ENCODE measurements at regions not wholly inside any gene's neighbourhood (a gene's known extent, or its start where the extent isn't known, plus 50 kb on each side); places are given as distances from the start of the nearest gene placed in this dataset.
A peak's percentile ranks its signal among the peaks of the same experiment; 100 is the strongest.

DNA sequence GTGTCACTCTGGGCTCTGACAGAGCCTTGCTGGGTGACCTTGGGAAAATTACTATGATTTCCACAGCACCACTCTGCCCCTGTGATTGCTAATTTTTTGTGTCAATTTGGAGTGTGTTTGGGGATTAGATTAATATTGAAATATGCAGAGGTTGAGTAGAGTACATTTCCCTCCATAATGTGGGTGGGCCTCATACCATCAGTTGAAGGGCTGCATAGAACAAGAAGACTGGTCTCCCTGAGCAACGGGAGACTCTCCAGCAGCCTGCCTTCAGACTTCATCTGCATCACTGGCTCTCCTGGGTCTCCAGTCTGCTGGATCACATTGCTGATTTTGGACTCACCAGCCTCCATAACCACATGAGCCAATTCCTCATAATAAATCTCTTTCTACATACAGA, 313.7 kb downstream of the TNS1 start:
- no peak for DNase-seq (ENCODE audit: low spot score)

DNA sequence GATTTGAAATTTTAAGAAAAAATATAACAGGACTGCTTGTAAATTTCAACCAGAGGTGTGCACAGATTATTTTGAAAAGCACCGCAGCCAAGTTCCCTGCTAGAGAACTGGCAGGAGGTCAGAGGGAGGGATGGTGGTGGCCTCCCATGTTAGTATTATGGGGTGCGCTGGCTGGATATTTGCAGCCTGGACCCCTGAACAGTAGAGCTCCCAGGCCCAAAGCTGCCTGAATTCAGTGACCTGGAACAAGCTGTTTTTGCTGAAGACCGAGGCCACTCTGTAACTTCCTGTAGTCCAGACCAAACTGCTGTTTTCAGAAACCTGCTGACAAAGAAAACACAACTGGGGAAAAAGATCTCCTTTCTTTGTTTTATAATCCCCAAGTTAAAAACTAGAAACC, 314.3 kb downstream of the TNS1 start:
- DNase-seq (ENCODE audit: low spot score), result no peak

DNA sequence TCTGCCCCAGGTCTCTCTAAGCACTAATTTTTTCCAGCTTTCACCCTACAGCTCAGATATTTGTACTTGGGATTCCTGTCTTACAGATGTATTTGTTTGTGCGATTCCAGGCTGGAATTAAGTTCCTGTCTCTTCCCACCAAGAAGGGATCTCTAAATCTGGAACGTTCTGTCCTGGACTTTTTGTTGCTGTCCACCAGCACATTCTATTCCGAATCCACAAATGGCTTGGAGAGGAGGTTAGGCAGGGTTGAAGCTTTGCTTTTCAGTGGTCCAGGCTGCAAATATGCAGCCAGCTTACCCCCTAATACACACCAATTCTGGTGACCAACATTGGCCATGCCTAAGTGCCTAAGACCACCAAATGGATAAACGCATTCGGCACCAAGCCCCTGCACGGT, 315.0 kb downstream of the TNS1 start:
- no peak for DNase-seq (ENCODE audit: low spot score)

DNA sequence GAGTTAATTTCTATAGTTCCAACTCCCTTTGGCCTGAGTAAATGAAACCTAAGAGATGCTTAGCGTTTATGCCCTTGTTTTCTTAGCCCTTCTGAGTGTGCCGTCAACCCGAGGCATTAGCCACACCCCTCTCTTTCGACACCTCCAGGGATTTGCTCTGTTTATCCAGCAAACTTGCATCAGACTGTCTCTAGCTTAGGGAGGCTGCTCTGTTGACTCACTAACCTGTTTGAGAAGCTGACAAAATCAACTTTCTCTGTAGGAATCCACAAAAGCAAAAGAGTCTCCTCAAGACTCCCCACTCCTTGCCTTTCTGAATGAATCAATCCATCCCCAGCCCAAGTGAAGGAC, 317.6 kb downstream of the TNS1 start:
- DNase-seq (ENCODE audit: low spot score), result peak; percentile 83

DNA sequence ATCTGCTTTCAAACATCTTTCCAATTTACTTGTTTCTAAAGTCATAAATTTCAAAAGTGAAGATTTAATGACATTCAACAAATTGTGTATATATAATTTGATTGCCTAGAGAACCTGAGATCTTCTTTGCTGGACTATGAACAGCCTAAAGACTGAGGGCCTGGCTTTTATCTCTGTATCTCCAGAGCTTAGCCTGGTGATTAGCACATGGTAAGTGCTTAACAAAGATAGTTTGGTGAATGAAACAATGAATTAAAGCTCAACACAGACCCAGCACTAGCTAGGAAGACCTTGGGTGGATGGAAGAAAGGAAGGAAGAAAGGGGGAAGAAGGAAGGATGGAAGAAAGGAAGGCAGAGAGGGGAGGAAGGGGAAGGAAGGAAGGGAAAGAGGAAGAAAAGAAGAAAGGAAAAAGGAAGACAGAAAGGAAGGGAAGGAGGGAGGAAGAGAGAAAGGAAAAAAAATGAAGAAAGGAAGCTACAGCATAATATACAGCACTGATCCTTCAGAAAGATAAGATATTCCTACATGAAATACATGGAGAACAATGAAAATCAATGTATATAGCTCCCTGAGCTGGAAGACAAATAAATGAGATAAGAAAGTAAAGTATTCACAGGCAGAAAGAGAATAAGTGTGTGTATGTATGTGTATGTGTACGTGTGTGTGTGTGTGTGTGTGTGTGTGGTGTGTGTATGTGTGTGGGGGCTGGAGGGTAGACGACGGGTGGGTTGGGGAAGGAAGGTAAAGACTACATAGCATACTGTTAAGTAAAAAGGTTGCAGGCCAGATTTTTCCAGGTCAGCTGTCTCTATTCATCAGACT, 318.2 kb downstream of the TNS1 start:
- no peak for DNase-seq (ENCODE audit: low spot score)

DNA sequence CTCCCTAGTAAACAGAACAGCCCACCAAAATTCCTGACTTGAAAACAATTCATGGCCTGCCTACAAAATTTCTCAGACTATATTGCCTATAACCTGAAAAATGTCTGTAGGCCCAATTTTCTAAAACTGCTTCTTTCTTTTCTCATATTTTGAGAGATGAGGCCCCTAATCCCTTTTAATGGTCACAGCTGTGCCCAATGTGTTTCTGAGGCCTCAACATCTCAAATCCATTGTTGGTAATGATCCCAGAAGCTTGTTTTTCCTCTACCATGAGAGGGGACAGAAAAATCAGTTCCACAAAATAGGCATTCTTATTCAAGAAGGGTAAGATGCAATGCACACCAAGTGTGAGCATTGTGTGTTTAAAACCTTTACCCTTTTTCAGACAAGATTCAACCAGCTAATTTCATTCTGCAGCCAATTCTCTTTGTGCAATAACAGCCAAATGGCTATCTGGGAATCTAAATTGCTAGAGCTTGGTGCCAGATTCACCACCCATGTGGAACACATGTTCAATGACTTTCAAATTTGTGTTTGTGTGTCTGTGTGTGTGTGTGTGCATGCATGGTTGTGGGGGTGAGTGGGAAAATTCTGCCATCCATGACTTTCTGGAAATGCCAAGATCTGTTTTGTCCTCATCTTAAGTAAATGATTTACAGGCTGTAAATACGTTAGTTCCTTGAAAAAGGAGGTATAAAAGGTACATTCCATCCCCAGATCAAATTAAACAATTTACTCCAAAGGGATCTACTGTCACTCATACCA, 319.5 kb downstream of the TNS1 start:
- DNase-seq (ENCODE audit: low spot score), result no peak

DNA sequence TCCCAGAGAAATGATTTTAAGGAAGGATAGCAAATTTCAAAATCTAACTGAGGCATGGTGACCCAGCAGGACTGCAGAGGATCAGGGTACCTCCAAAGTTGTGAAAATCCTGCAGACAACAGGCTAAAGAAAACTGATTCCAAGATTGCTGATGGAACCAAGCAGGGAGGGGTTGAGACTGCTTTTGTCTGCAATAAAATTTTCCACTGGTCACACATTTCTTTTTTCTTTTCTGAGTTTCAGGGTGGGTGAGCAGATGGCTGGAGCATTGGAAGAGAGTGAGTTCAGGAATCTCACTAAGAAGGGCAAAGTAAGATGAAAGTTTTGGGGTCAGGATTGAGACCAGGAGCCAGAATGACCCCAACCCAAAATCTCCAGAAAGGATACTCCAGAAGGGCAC, 321.0 kb downstream of the TNS1 start:
- DNase-seq (ENCODE audit: low spot score), result no peak

DNA sequence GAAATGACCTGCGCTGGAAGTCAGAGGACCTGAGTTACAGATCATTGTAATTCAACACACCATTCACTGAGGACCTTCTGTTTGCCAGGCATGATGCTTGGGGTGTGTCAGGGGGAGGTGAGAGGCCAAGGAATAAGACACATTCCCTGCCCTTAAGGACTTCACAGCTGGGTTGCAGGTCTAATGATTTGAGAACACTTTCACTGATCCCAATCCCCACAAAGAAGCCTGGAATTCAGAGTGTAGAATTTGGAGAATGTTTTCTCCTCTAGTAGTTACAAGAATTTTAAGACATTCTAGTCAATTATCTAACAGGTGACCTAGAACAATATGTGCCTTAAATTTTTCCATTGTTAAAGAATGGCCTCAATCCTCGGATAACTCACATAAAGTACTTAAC, 322.4 kb downstream of the TNS1 start:
- no peak for DNase-seq (ENCODE audit: low spot score)

DNA sequence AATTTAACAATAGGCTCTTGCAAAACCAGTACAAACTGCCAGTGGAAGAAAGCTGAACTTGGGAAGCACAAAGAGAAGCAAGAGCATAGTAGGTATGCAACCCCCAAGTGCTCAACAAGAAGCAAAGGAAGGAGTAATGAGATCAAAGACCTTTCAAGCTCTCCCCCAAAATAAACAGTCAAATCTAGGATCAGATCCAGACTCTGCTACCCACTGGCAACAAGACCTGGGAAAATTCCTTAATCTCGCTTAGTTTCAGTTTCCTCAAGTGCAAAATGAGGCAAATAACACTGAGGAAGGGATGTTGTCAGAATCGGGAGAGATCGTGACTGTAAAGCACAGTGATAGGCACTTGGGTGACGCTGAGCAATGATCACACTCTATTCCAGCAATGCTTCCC, 329.2 kb downstream of the TNS1 start:
- DNase-seq (ENCODE audit: low spot score), result no peak

DNA sequence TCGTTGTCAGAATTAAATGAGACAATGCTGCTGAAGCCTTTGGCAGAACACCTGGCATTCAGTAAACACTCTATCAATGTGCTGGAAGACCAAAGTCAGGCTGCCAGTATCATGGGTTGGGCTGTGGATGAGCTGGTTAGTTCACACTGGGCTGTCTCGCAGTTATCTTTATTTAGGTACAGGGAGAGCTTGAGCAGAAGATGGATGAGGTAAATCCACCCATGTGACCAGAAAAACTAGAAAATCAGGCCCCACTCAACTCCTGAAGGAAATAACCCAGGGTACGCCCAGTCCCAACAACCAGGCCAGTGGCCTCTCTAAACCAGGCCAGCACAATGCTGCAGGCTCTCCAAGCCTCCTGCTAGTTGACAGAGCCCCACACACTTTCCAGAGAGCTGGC, 330.3 kb downstream of the TNS1 start:
- no peak for DNase-seq (ENCODE audit: low spot score)

DNA sequence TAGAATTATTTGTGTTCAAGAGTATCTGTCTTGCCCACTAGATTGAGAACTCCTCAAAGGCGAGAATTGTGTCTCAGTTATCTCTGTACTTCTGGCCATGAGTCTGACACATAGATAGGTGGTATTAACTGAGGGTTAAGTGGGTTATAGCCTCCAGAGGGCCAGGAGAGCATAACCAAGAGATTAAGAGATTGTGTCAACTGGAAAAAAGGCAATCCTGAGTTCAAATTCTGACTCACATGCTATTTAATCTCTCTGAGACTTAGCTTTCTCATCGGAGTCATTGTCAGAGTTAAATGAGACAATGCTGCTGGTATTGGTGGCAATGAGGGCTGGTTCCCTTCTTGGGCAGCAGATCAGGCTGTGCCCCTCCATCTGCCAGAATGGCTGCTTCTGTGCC, 330.9 kb downstream of the TNS1 start:
- DNase-seq (ENCODE audit: low spot score), result no peak

DNA sequence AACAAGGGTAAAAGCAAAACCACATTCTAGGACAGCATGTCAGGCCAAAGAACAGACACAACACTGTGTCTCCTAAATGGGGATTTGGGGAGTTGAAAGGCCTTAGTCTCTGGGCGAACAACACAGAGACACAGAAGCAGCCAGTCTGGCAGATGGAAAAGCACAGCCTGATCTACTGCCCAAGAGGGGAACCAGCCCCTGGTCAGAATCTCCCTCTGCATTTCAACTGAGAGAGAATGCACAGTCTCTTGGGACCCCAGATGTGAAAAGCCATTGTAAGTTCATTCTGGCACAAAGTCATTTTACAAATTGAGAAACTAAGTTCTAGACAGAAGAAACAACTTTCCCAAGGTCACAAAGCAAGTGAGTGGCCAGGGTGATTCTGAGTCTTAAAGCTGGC, 331.7 kb downstream of the TNS1 start:
- no peak for DNase-seq (ENCODE audit: low spot score)

DNA sequence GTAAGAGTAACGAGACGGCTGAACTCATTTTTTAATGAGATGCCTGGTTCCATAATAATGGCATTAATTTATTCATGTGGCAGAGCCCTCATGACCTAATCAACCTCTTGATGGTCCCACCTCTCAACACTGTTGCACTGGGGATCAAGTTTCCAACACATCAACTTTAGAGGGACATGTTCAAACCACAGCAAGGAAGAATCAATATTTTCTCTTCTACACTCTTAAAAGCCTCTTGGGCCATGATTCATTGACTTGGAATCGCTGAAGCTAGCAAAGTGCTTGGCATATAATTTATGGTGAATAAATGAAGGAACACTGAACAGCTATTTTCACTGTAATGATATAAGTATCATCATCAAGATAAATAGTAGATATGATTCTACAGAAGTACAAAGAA, 333.0 kb downstream of the TNS1 start:
- DNase-seq (ENCODE audit: low spot score), result no peak

DNA sequence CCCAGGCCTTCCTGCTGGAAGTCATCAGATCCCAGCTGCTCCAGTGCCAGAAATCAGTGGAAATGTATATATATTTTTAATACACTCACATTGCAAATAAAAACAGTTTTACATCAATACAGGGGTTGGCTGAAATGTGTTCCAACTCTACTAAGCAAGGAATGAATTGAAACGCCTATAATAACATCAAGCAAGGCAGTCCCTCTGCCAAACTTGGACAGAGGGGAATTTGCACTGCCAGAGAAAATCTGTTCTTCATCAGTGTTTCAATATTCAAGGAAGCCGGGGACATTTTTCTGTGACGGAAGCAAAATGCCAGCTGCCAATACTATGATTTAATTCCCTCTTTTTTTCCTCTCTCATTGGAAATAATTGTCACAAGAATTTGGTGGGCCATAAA, 335.3 kb downstream of the TNS1 start:
- no peak for DNase-seq (ENCODE audit: low spot score)

DNA sequence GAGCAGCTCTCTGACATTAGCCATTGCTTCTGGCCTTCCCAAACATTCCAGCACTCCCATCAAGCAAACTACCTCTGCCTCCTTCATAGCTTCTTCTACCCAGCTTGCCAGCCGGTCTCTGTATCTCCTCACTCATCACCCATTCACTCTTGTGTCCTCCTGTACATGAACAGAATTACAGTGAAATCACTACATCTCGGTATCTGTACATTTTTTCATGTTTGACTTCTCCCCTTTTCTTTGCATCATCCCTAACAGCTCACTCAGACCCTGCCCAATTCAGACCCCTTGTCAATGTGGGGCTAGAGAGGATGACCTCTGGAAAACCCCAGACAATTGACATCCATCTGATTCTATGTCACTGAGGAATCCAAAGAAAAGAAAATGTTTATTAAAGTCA, 335.8 kb downstream of the TNS1 start:
- no peak for DNase-seq (ENCODE audit: low spot score)

DNA sequence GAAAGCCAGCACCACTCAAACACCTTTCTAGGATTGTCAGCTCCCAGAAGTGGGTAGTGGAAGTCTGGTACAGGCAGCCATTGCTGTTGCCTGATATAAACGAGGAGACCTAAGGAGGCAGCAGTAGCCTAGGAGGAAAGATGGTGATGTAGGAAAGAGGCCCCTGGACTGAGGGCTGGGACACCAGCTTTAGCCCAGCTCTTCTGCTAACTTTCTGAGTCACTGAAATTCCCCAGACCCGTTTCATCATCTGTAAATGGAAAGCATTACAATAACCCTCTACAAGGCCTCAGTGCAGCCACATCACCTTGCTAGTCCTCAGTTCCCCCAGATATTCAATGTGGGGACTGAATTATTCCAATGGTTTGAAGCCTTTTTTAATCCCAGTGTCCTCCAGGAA, 336.5 kb downstream of the TNS1 start:
- DNase-seq (ENCODE audit: low spot score), result no peak

DNA sequence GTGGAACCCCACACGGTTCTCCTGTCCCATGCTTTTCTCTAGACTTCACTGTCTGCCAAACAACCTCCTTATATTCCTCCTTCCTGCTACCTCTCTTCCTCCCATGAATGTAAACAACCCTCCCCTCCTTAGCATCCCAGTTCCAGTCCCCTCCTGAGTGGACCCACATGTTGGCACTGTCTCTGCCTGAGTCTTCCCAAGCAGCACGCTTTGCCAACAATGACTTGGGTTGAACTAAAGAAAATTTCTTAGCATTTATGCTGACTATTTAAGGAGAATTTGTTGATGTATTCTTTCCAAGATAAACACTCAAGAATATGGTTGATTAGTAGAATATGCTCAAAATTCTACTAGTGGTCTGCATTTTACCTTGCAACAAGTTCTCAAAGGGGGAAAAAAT, 338.0 kb downstream of the TNS1 start:
- no peak for DNase-seq (ENCODE audit: low spot score)

DNA sequence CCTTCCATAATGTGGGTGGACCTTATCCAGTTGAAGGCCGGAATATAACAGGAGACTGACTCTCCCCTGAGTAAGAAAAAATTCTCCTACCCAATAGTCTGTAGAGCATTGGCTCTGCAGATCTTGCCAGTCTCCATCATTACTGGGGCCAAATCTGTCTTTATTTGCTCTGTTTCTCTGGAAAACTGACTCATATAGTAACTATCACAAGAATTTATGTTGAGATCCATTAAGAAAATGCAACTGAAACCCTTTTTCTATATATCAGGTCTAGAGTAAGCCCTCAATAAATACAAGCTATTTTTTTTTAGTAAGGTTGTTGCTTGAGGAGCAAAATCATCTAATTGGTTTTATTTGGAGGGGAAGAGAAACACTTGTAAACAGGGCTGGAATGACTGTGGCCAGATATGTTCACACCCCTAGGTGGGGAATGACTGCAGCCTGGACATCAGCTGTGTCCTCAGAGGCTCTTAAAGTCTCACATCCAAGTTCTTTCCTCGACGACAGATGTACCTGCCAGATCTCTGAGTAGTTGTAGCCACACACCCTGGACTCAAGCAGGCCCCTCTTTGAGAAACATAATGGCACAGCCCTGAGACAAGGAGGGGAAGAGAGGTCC, 339.7 kb downstream of the TNS1 start:
- DNase-seq (ENCODE audit: low spot score), result no peak

DNA sequence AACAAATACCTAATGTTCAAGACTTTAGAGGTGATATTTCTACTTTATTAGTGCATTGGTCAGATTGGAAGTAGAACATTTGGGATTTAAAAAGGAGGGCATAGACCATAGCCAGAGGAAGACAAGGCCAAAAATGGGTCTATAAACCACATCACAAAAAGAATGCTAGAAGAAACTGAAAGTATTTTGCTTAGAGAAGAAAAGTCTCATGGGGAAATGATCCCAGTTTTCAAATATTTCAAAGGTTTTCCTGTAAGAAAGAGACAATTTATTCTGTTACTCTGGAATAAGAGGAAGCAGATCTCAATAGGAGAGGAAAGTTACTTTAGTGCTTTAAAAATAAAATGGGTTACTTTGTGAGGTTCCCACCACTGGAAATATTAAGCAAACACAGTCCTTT, 341.4 kb downstream of the TNS1 start:
- DNase-seq (ENCODE audit: low spot score), result no peak

DNA sequence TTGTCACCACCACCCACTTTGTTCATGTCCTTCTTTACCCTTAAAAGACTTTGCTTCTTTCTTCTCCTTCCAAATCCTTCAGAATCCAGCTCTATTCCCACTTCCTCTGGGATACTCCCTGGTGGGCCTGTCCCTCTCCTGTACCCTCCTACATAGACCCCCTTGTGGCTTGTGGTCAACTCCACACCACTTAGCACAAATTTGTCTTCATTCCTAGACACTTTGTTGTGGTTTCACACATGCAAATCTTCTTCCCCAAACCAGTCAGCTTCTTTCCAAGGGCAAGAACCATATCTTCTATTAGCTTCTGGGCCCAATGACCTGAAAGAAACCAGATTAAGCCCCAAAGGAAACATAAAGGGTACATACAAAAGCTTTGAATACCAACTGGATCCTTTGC, 342.4 kb downstream of the TNS1 start:
- DNase-seq (ENCODE audit: low spot score), result no peak

DNA sequence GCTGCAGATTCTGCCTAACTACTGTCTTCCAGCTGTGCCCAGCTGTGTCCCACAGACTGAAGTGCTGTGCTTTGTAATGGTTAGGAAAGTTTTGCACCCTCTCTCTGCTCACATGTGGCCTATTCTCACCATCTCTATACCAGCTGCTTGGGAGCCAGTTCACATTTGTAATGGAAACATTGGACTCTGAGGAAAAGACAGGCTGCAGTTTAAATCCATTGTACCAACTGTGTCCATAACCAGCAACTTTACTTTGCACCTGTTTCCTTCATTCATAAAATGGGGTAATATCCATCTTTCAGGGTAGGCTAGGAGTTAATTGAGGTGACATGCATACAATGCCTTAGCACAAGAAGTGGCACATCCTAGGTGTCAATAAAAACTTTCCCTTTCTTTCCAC, 344.0 kb downstream of the TNS1 start:
- no peak for DNase-seq (ENCODE audit: low spot score)

DNA sequence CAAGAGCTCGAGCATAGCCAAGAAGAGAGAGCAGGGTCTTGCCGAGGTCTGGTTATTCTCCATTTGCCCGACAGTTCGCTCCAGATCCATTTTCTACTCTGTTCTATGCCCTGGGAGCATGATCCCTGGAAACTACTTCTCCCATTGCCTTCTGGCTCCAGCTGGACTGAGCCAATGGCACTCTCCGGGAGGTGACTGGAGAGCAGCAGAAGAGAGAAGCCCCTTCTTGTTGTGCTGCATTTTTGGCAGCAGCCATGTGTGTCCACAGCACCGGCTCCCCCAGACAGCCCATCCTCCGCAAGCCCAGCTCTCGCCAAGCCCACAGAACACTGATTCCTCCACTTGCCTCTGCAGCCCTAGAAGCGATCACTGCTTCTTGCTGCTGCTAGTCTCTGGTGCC, 345.5 kb downstream of the TNS1 start:
- DNase-seq (ENCODE audit: low spot score), result no peak

DNA sequence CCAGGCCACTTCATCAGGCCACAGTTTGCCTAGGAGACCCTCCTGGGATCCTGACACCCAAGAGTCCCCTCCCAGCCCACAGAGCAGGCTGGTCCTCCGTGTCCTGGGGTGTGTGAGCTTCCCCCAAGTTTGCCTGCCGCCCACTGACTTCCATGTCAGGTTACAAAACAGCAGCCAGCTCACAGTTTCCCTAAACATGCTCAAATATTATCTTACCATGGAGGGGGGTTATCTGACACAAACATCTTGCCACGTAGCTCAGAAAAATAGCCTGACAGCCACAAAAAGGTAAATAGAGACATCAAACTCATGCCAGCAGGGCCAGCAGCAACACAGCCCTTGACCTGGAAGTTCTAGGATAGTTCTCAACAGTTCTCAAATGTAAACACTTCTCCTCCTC, 346.5 kb downstream of the TNS1 start:
- no peak for DNase-seq (ENCODE audit: low spot score)
